Trophoblast cell (in vitro differentiated cells and primary cell): ENCODE measurements at regions not wholly inside any gene's neighbourhood (a gene's known extent, or its start where the extent isn't known, plus 50 kb on each side); places are given as distances from the start of the nearest gene placed in this dataset.

ENCODE experiments used
- DNase-seq, 2 donors: peaks; one replicate each; pipeline ENCODE4 v3.0.0-alpha.2; 2016
- H2AFZ ChIP-seq: 2 replicates; pipeline ENCODE4 v1.6.1; 2013; ENCODE audit warnings: low read length, moderate library complexity, mild to moderate bottlenecking; ENCODE audit not compliant: insufficient read depth, poor library complexity
- H2AK5ac ChIP-seq: 2 replicates; pipeline ENCODE4 v1.6.1; 2013; ENCODE audit warnings: mild to moderate bottlenecking, low read length
- H2BK120ac ChIP-seq: 2 replicates; pipeline ENCODE4 v1.6.1; 2013; ENCODE audit warnings: low read length, mild to moderate bottlenecking, moderate library complexity; ENCODE audit not compliant: insufficient read depth, poor library complexity
- H2BK12ac ChIP-seq: 2 replicates; pipeline ENCODE4 v1.6.1; 2013; ENCODE audit warnings: mild to moderate bottlenecking, low read length, moderate library complexity
- H2BK5ac ChIP-seq: 2 replicates; pipeline ENCODE4 v1.6.1; 2013; ENCODE audit warnings: low read length, low read depth, moderate library complexity, mild to moderate bottlenecking; ENCODE audit not compliant: poor library complexity
- H3K14ac ChIP-seq: 2 replicates; pipeline ENCODE4 v1.6.1; 2013; ENCODE audit warnings: mild to moderate bottlenecking, low read length
- H3K18ac ChIP-seq: 2 replicates; pipeline ENCODE4 v1.6.1; 2013; ENCODE audit warnings: mild to moderate bottlenecking, low read length
- H3K23ac ChIP-seq: 2 replicates; pipeline ENCODE4 v1.6.1; 2013; ENCODE audit warnings: low read length
- H3K27ac ChIP-seq: 2 replicates; pipeline ENCODE4 v1.5.1; 2013; ENCODE audit warnings: low read depth, mild to moderate bottlenecking, inconsistent platforms, low read length, moderate library complexity
- H3K27me3 ChIP-seq: 2 replicates; pipeline ENCODE4 v1.6.1; 2013; ENCODE audit warnings: inconsistent platforms, mild to moderate bottlenecking, low read length, moderate library complexity; ENCODE audit not compliant: insufficient read depth
- H3K36me3 ChIP-seq, 2 experiments: 1 replicate in 1 of 2; 2 replicates in 1 of 2; pipeline ENCODE4 v1.6.1; 2013; ENCODE audit warnings: low read length in 2 of 2, mild to moderate bottlenecking in 2 of 2, moderate library complexity in 1 of 2; ENCODE audit not compliant: insufficient read depth in 2 of 2, control insufficient read depth in 1 of 2
- H3K4ac ChIP-seq: 2 replicates; pipeline ENCODE4 v1.6.1; 2013; ENCODE audit warnings: low read depth, mild to moderate bottlenecking, low read length, moderate library complexity
- H3K4me1 ChIP-seq, 2 experiments: 1 replicate in 1 of 2; 2 replicates in 1 of 2; pipeline ENCODE4 v1.6.1; 2013; ENCODE audit warnings: low read length in 2 of 2, mild to moderate bottlenecking in 2 of 2, moderate library complexity in 1 of 2; ENCODE audit not compliant: insufficient read depth in 2 of 2, control insufficient read depth in 1 of 2
- H3K4me2 ChIP-seq: 2 replicates; pipeline ENCODE4 v1.6.1; 2013; ENCODE audit warnings: inconsistent platforms, mild to moderate bottlenecking, low read length, moderate library complexity
- H3K4me3 ChIP-seq: 2 replicates; pipeline ENCODE4 v1.5.1; 2013; ENCODE audit warnings: mild to moderate bottlenecking, low read depth, low read length, inconsistent platforms
- H3K79me1 ChIP-seq: one replicate; pipeline ENCODE4 v1.6.1; 2013; ENCODE audit warnings: low read length
- H3K79me2 ChIP-seq: 2 replicates; pipeline ENCODE4 v1.6.1; 2013; ENCODE audit warnings: low read length, mild to moderate bottlenecking; ENCODE audit not compliant: control insufficient read depth, insufficient read depth, poor library complexity
- H3K9ac ChIP-seq: 2 replicates; pipeline ENCODE4 v1.6.1; 2013; ENCODE audit warnings: mild to moderate bottlenecking, low read length
- H3K9me3 ChIP-seq: 2 replicates; pipeline ENCODE4 v1.6.1; 2013; ENCODE audit warnings: low read depth, mild to moderate bottlenecking, control low read depth, inconsistent platforms, low read length; ENCODE audit not compliant: insufficient read depth
- H4K12ac ChIP-seq: 2 replicates; pipeline ENCODE4 v1.6.1; 2013; ENCODE audit warnings: low read depth, mild to moderate bottlenecking, low read length, moderate library complexity
- H4K8ac ChIP-seq: 2 replicates; pipeline ENCODE4 v1.6.1; 2013; ENCODE audit warnings: low read depth, mild to moderate bottlenecking, low read length, moderate library complexity
- H4K91ac ChIP-seq: one replicate; pipeline ENCODE4 v1.6.1; 2013; ENCODE audit warnings: low read depth, mild to moderate bottlenecking, low read length, moderate library complexity
- WGBS: extraction: QIAGEN DNeasy Blood & Tissue Kit; methylation state at CpG from one replicate; pipeline ENCODE4 v1.1.7; 2013; ENCODE audit warnings: missing lambda C conversion rate; ENCODE audit not compliant: insufficient read length, insufficient coverage; ENCODE audit errors: extremely low coverage; 5-methylcytosine and 5-hydroxymethylcytosine counted together

DNA sequence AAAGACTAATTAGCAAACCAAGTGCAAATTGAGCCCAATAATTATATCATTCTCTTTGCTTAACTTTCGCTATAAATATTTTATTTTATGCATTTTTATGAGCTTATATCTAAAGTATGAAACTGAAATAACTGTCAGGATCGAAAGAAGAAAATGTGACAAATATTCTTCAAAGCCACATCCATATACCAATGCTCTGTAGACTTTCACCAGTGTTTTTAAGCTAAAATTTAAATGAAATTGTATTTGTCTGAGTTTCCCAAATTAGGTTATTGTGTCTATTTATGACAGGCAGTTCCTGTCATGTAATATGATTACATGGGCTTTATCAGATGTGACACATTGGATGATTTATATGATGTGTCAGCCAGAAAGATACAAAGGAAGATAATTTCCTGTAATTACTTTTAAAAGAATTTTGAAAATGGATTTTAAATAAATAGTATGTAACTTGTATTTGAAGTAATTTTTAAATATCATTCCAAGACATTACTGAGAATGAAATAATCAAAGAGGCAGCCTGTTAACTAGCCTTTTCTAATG is 317.9 kb upstream of the KLF6 start:
- Histone ChIP-seq H4K8ac (no peak overlapping the region), H4K12ac (no peak overlapping the region), H3K79me1 (peaks cover 2% of the 10 kb centered on the region), H2AK5ac (no peak overlapping the region), H3K27ac (no peak overlapping the region), H3K14ac (no peak overlapping the region), H3K4me1 (no peaks in the 10 kb centered on the region), H2BK12ac (no peak overlapping the region), H3K36me3 (no peaks in the 10 kb centered on the region), H3K4me3 (no peak overlapping the region), H2AFZ (no peak overlapping the region), H2BK5ac (no peak overlapping the region), H3K4me2 (no peak overlapping the region), H2BK120ac (no peak overlapping the region), H4K91ac (no peak overlapping the region), H3K79me2 (no peaks in the 10 kb centered on the region), H3K18ac (no peak overlapping the region), H3K4ac (no peak overlapping the region), H3K9ac (no peak overlapping the region), H3K27me3 (no peaks in the 10 kb centered on the region), H3K9me3 (no peaks in the 10 kb centered on the region), H3K23ac (no peak overlapping the region)
- no CpG with 5 or more reads among the region's 2 CpGs for WGBS
- peak in 1 of 2 donors; percentile 68 for DNase-seq

DNA sequence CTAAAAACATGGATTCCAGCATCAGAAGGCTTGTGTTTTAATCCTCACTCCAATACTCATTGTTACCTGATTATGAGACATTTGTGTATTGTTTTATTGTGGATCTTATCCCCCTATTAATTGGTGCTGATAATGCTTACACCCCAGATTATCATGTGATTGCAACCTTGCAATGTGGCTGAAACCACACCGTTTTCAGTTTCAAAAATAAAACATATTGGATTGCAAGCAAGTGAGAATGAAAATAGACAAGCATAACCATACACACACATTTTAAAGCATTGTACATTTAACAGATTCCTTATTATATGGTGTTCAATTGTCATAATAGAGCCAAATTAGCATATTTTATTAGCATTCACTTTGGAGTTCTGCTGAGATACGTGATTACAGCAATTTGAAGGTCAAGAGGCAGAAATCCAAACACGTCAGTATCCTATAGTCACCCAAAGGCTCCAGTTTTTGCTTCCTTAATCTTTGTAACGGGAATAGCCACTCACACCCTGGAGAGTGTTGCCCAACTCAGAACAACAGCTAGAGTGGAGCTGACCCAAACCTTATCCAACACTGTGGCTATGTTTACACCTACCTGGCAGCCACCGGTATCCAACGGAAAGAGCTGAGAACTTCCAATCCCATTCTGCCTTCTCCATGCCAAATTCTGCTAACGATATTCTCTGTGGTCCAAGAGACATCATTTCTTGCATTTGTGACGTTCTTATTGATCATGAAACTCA is 317.1 kb upstream of the KLF6 start:
- no peak for DNase-seq
- Histone ChIP-seq H2AFZ (no peak overlapping the region), H2BK5ac (no peak overlapping the region), H4K8ac (no peak overlapping the region), H3K4me3 (no peak overlapping the region), H2BK120ac (no peak overlapping the region), H2BK12ac (no peak overlapping the region), H3K9ac (no peak overlapping the region), H3K14ac (no peak overlapping the region), H3K79me2 (no peaks in the 10 kb centered on the region), H3K9me3 (no peaks in the 10 kb centered on the region), H3K4ac (no peak overlapping the region), H3K27ac (no peak overlapping the region), H3K18ac (no peak overlapping the region), H3K23ac (no peak overlapping the region), H3K4me1 (no peaks in the 10 kb centered on the region), H3K79me1 (peaks cover 2% of the 10 kb centered on the region), H4K91ac (no peak overlapping the region), H3K4me2 (no peak overlapping the region), H2AK5ac (no peak overlapping the region), H3K27me3 (no peaks in the 10 kb centered on the region), H3K36me3 (no peaks in the 10 kb centered on the region), H4K12ac (no peak overlapping the region)
- no CpG with 5 or more reads among the region's 8 CpGs for WGBS

DNA sequence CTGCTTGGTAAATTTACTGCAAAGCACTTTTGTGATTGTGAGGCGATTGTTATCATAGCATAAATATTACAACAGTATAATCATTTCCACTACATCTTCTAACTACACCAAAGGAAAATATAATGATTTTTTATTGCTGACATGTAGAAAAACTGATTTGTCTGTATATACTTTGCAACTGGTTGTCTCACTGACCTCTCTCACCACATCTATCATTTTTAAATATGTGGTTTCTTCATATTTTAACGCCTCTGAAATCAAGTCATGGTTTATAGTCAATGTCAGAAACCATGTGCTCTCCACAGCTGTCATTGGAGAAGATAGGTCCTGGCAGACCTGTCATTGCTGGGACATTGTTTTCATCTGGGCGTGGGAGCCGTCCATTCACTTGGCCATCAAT is 315.4 kb upstream of the KLF6 start:
- no CpG with 5 or more reads among the region's 4 CpGs for WGBS
- Histone ChIP-seq H2AK5ac (no peak overlapping the region), H2AFZ (no peak overlapping the region), H4K12ac (no peak overlapping the region), H4K8ac (no peak overlapping the region), H3K27me3 (no peaks in the 10 kb centered on the region), H2BK120ac (no peak overlapping the region), H3K79me1 (peaks cover 6% of the 10 kb centered on the region), H2BK5ac (no peak overlapping the region), H3K23ac (no peak overlapping the region), H4K91ac (no peak overlapping the region), H3K27ac (no peak overlapping the region), H3K4ac (no peak overlapping the region), H3K9me3 (no peaks in the 10 kb centered on the region), H3K18ac (no peak overlapping the region), H3K36me3 (no peaks in the 10 kb centered on the region), H3K4me2 (no peak overlapping the region), H3K4me1 (no peaks in the 10 kb centered on the region), H3K9ac (no peak overlapping the region), H3K79me2 (no peaks in the 10 kb centered on the region), H3K4me3 (no peak overlapping the region), H2BK12ac (no peak overlapping the region), H3K14ac (no peak overlapping the region)
- DNase-seq = no peak

DNA sequence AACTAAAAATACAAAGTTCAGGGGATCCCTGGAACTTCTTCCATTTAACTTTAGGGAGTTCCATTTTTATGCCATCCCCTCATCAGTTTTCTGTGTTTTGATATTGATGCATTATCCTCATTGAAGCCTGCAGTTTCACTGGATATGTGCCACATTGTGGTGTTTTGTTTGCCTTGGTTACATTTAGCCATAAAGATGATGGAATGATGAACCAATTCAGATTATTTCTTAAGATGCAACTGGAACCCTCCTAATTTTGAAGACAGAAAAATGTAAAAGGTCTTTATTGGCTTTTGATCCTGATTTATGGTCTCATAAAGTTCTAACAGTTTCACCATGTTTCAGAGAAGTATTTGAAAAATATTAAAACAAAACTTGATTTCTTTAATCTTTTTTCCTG is 314.2 kb upstream of the KLF6 start:
- Histone ChIP-seq H3K79me1 (peaks cover 8% of the 10 kb centered on the region), H3K4me2 (no peak overlapping the region), H3K9me3 (no peaks in the 10 kb centered on the region), H2AFZ (no peak overlapping the region), H4K8ac (no peak overlapping the region), H3K9ac (no peak overlapping the region), H3K4me3 (no peak overlapping the region), H3K18ac (no peak overlapping the region), H3K79me2 (no peaks in the 10 kb centered on the region), H2AK5ac (no peak overlapping the region), H3K4me1 (no peaks in the 10 kb centered on the region), H2BK120ac (no peak overlapping the region), H4K12ac (no peak overlapping the region), H4K91ac (no peak overlapping the region), H3K4ac (no peak overlapping the region), H2BK12ac (no peak overlapping the region), H3K27ac (no peak overlapping the region), H2BK5ac (no peak overlapping the region), H3K36me3 (no peaks in the 10 kb centered on the region), H3K23ac (no peak overlapping the region), H3K14ac (no peak overlapping the region), H3K27me3 (no peaks in the 10 kb centered on the region)
- DNase-seq = no peak
